B cell (primary cell): ENCODE measurements at regions not wholly inside any gene's neighbourhood (a gene's known extent, or its start where the extent isn't known, plus 50 kb on each side); places are given as distances from the start of the nearest gene placed in this dataset.

Experiments
- ATAC-seq: fragments of 200-7000 bp; cut with Tn5 transposase; one replicate; pipeline ENCODE4 v1.10.0; 2021; ENCODE audit warnings: low read depth, mild to moderate bottlenecking, moderate number of reproducible peaks, moderate library complexity
- CTCF ChIA-PET: fragments of 350-600 bp; sonication (Branson Sonifier 250); formaldehyde crosslinking; loops from one replicate; lab custom pipeline; 2021; ENCODE audit warnings: antibody characterized with exemption, inconsistent platforms; lab: Charles Lee
- POLR2A ChIA-PET: fragments of 350-600 bp; sonication (Branson Sonifier 250); formaldehyde crosslinking; loops from one replicate; lab custom pipeline; 2021; ENCODE audit warnings: antibody characterized with exemption; lab: Charles Lee
- DNase-seq: peaks from one replicate; pipeline ENCODE4 v3.0.0; 2013
- H2AFZ ChIP-seq: 2 replicates; pipeline ENCODE4 v1.6.1; 2012; ENCODE audit warnings: mild to moderate bottlenecking, low read depth, low read length; ENCODE audit not compliant: insufficient read depth, poor library complexity, severe bottlenecking
- H3K27ac ChIP-seq, 2 donors: 1 replicate in 1 of 2; 2 replicates in 1 of 2; pipeline ENCODE4 v1.5.1; 2012 to 2013; ENCODE audit warnings: low read length in 2 of 2, mild to moderate bottlenecking in 2 of 2, moderate library complexity in 1 of 2
- H3K27me3 ChIP-seq, 4 experiments: fragments of 200-600 bp in 1 of 4; sonication (generic) in 1 of 4; replicated peaks in 1 of 4; 1 replicate in 2 of 4; 2 replicates in 2 of 4; pipeline versions ENCODE4 v1.6.1 to v1.7.0; 2013 to 2016; ENCODE audit warnings: low read length in 3 of 4, mild to moderate bottlenecking in 2 of 4, mixed read lengths in 1 of 4, moderate library complexity in 1 of 4; ENCODE audit not compliant: insufficient read depth in 4 of 4, control insufficient read depth in 3 of 4; ENCODE audit errors: control extremely low read depth in 1 of 4
- H3K36me3 ChIP-seq, 2 experiments: replicated peaks in 1 of 2; 1 replicate in 1 of 2; 2 replicates in 1 of 2; pipeline versions ENCODE4 v1.6.1 to v1.7.1; 2013; ENCODE audit warnings: low read length in 1 of 2; ENCODE audit not compliant: insufficient read depth in 2 of 2, control insufficient read depth in 1 of 2; ENCODE audit errors: control extremely low read depth in 1 of 2, extremely low read depth in 1 of 2
- H3K4me1 ChIP-seq, 2 donors: fragments of 200-600 bp in 1 of 2; sonication (generic) in 1 of 2; 1 replicate in 1 of 2; 2 replicates in 1 of 2; pipeline versions ENCODE4 v1.5.1 to v1.6.1; 2013 to 2017; ENCODE audit warnings: low read length in 2 of 2; ENCODE audit not compliant: control insufficient read depth in 2 of 2, insufficient read depth in 2 of 2
- H3K4me2 ChIP-seq: replicated peaks from 2 replicates; pipeline ENCODE3; 2012; ENCODE audit warnings: mild to moderate bottlenecking, low read depth, low read length; ENCODE audit not compliant: poor library complexity, severe bottlenecking
- H3K4me3 ChIP-seq, 5 experiments: fragments of 200-600 bp in 1 of 5; sonication (generic) in 1 of 5; 1 replicate in 3 of 5; 2 replicates in 2 of 5; pipeline versions ENCODE4 v1.5.1 to v1.7.0; 2011 to 2016; ENCODE audit warnings: low read length in 4 of 5, mild to moderate bottlenecking in 4 of 5, low read depth in 2 of 5, control low read depth in 1 of 5, moderate library complexity in 1 of 5; ENCODE audit not compliant: insufficient read depth in 1 of 5; ENCODE audit errors: control extremely low read depth in 1 of 5, extremely low read depth in 1 of 5
- H3K79me2 ChIP-seq: fragments of 200-600 bp; sonication (generic); one replicate; pipeline ENCODE4 v1.6.0; 2016; ENCODE audit warnings: low read length; ENCODE audit not compliant: control insufficient read depth, insufficient read depth
- H3K9ac ChIP-seq: fragments of 200-600 bp; sonication (generic); 2 replicates; pipeline ENCODE4 v1.6.1; 2017; ENCODE audit warnings: mild to moderate bottlenecking, low read length, moderate library complexity
- H3K9me3 ChIP-seq, 3 donors: one replicate each; pipeline versions ENCODE4 v1.6.1 to v1.7.1; 2013; ENCODE audit warnings: low read length in 2 of 3; ENCODE audit not compliant: control insufficient read depth in 2 of 3, insufficient read depth in 1 of 3; ENCODE audit errors: control extremely low read depth in 1 of 3
- H4K20me1 ChIP-seq: 2 replicates; pipeline ENCODE4 v1.6.0; 2012; ENCODE audit warnings: mild to moderate bottlenecking, low read length; ENCODE audit not compliant: insufficient read depth, control insufficient read depth, poor library complexity, severe bottlenecking
- H3K27ac Mint-ChIP-seq: one replicate; pipeline ENCODE4 v1.8.0; 2021; ENCODE audit warnings: mixed read lengths
- H3K27me3 Mint-ChIP-seq: one replicate; pipeline ENCODE4 v1.8.0; 2021; ENCODE audit warnings: mixed read lengths
- H3K4me1 Mint-ChIP-seq: one replicate; pipeline ENCODE4 v1.8.0; 2021; ENCODE audit warnings: mixed read lengths
- H3K4me3 Mint-ChIP-seq: one replicate; pipeline ENCODE4 v1.8.0; 2021; ENCODE audit warnings: mixed read lengths
- H3K9me3 Mint-ChIP-seq: one replicate; pipeline ENCODE4 v1.8.0; 2022; ENCODE audit warnings: mixed read lengths; ENCODE audit not compliant: insufficient read depth
- EZH2 ChIP-seq: IDR thresholded peaks from 2 replicates; pipeline ENCODE4 v1.6.1; 2012; ENCODE audit warnings: borderline replicate concordance, low read depth, mild to moderate bottlenecking, moderate library complexity, low read length; ENCODE audit not compliant: insufficient read depth, poor library complexity, severe bottlenecking
- WGBS: methylation state at CpG from one replicate; pipeline ENCODE4 v1.1.5; 2013; ENCODE audit warnings: missing lambda C conversion rate; ENCODE audit not compliant: insufficient coverage; 5-methylcytosine and 5-hydroxymethylcytosine counted together
- intact Hi-C: fragments of 100-400 bp; cut with micrococcal nuclease; formaldehyde crosslinking; loops from one replicate; pipeline ENCODE4 v1.10.0; 2022
- TF ChIP-seq, protein P1 (sequence below): fragments of 200-600 bp; IDR thresholded peaks from one replicate; pipeline ENCODE4 v1.8.0; 2022; ENCODE audit warnings: antibody characterized with exemption, mild to moderate bottlenecking

GRCh38 chr1:215475796-215476481 lies 91.2 kb upstream of the KCTD3 start:
- H2AFZ ChIP-seq, result no peak overlapping the region
- 80% methylated on average over 1 of the region's 1 CpG for WGBS
- no peaks in the 10 kb centered on the region for H3K27me3 Mint-ChIP-seq
- no peaks in the 10 kb centered on the region for H3K4me1 ChIP-seq
- no peaks in the 10 kb centered on the region for H3K36me3 ChIP-seq
- H3K27ac ChIP-seq, result no peak overlapping the region
- H3K9ac ChIP-seq, result no peak overlapping the region
- no peaks in the 10 kb centered on the region for H3K4me1 Mint-ChIP-seq
- H3K9me3 Mint-ChIP-seq, result no peaks in the 10 kb centered on the region
- no peak overlapping the region for H3K4me3 ChIP-seq
- ChIA-PET CTCF (interaction anchor here (0.6 to 1.6 kb wide), 2 partner anchors 12 to 128 kb away, joined by 3 read pairs; no protein-coding TSS in a partner anchor), POLR2A (no interaction called here)
- DNase-seq (no peak), ATAC-seq (no peak)
- no peaks in the 10 kb centered on the region for H3K27me3 ChIP-seq
- peaks cover 0 to 8% (median 4%) of the 10 kb centered on the region in 3 donors for H3K9me3 ChIP-seq
- H3K4me3 Mint-ChIP-seq, result no peak overlapping the region
- no peak overlapping the region for H3K4me2 ChIP-seq
- H3K79me2 ChIP-seq, result no peaks in the 10 kb centered on the region
- H4K20me1 ChIP-seq, result no peaks in the 10 kb centered on the region
- TF ChIP-seq EZH2, result no peak
- TF ChIP-seq, protein P1, sequence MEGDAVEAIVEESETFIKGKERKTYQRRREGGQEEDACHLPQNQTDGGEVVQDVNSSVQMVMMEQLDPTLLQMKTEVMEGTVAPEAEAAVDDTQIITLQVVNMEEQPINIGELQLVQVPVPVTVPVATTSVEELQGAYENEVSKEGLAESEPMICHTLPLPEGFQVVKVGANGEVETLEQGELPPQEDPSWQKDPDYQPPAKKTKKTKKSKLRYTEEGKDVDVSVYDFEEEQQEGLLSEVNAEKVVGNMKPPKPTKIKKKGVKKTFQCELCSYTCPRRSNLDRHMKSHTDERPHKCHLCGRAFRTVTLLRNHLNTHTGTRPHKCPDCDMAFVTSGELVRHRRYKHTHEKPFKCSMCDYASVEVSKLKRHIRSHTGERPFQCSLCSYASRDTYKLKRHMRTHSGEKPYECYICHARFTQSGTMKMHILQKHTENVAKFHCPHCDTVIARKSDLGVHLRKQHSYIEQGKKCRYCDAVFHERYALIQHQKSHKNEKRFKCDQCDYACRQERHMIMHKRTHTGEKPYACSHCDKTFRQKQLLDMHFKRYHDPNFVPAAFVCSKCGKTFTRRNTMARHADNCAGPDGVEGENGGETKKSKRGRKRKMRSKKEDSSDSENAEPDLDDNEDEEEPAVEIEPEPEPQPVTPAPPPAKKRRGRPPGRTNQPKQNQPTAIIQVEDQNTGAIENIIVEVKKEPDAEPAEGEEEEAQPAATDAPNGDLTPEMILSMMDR, result no peak
- intact Hi-C loops, result no loop called here
- no peak overlapping the region for H3K27ac Mint-ChIP-seq

GRCh38 chr1:215476541-215476940 lies 90.6 kb upstream of the KCTD3 start:
- no peak overlapping the region for H3K4me2 ChIP-seq
- no peak for TF ChIP-seq EZH2
- TF ChIP-seq, protein P1, result no peak
- H3K9ac ChIP-seq, result no peak overlapping the region
- H2AFZ ChIP-seq, result no peak overlapping the region
- no peaks in the 10 kb centered on the region for H3K36me3 ChIP-seq
- no peaks in the 10 kb centered on the region for H3K79me2 ChIP-seq
- no peak overlapping the region for H3K27ac Mint-ChIP-seq
- POLR2A ChIA-PET, result no interaction called here
- no peaks in the 10 kb centered on the region for H3K4me1 Mint-ChIP-seq
- no peak overlapping the region for H3K27ac ChIP-seq
- H4K20me1 ChIP-seq, result no peaks in the 10 kb centered on the region
- no peak overlapping the region for H3K4me3 ChIP-seq
- DNase-seq, result no peak
- intact Hi-C loops, result no loop called here
- no peak overlapping the region for H3K4me3 Mint-ChIP-seq
- no peaks in the 10 kb centered on the region for H3K27me3 ChIP-seq
- H3K9me3 ChIP-seq, result peaks cover 0 to 8% (median 4%) of the 10 kb centered on the region in 3 donors
- H3K4me1 ChIP-seq, result no peaks in the 10 kb centered on the region
- no peaks in the 10 kb centered on the region for H3K9me3 Mint-ChIP-seq
- no peak for ATAC-seq
- CTCF ChIA-PET, result interaction anchor here (1.6 kb wide), 1 partner anchor 12 kb away, joined by 3 read pairs; no protein-coding TSS in a partner anchor
- no peaks in the 10 kb centered on the region for H3K27me3 Mint-ChIP-seq
